ENCODE measurements at regions not wholly inside any gene's neighbourhood (a gene's known extent, or its start where the extent isn't known, plus 50 kb on each side); places are given as distances from the start of the nearest gene placed in this dataset.
"Not testable (repeated sequence)": the region's sequence is repeated elsewhere in the genome, so short reads cannot be mapped to it uniquely, and the experiment has no call there.

DNA sequence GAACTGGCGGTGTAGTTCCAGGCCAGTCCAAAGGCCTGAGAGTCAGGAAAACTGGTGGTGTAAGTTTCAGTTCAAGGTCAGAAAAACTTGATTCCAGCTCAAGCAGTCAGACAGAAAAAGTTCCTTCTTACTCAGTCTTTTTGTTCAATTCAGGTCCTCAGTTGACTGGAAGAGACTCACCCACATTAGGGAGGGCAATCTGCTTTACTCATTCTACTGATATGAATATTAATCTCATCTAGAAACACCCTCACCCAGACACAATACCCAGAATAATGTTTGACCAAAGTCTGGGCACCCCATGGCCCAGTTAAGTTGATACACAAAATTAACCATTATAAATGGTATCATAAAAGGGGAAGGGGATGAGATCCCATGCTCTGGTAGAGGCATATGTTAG is 50.1 kb upstream of the LTA4H start:
- DNase-seq (ENCODE audit: low read depth, low spot score), result no peak
- no peak overlapping the region for H3K27ac ChIP-seq

DNA sequence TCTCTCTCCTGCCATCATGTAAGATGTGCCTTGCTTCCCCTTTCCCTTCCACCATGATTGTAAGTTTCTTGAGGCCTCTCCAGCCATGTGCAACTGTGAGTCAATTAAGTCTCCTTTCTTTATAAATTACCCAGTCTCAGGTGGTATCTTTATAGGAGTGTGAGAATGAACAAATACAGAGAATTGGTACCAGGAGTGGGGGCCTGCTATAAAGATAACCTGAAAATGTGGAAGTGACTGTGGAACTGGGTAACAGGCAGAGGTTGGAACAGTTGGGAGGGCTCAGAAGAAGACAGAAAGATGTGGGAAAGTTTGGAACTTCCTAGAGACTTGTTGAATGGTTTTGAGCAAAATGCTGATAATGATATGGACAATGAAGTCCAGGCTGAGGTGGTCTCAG is 50.8 kb upstream of the LTA4H start:
- DNase-seq (ENCODE audit: low read depth, low spot score); H3K27ac ChIP-seq: not testable (repeated sequence)

DNA sequence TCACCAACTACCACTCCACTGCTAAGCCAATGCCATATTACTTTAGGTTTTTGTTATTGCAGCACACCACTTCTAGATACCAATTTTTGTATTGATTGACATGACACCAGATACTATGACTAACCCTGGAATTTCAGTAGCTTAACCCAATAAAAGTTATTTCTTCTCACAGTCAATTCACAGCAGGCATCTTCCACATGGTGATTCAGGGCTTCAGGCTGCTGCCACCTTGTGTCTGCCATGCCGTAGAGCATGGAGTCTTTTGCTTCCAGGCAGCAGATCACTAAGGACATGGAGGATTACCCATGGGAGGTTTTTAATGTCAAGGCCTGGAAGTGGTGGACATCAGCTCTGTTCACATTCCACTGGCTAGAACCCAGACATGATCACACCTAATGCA is 56.4 kb upstream of the LTA4H start:
- no peak for DNase-seq (ENCODE audit: low read depth, low spot score)

GRCh38 chr12:96093543-96094196 is 58.3 kb upstream of the LTA4H start:
- peak overlapping the region; percentile 64 for H3K27ac ChIP-seq
- no peak for DNase-seq (ENCODE audit: low read depth, low spot score)

More for the DNA sequence above, 56.4 kb upstream of the LTA4H start:
- H3K27ac ChIP-seq, result no peak overlapping the region

- DNase-seq (ENCODE audit: low read depth, low spot score), result peak; percentile 64
- peak overlapping the region; percentile 64 for H3K27ac ChIP-seq
Observed at GRCh38 chr12:96094201-96094600, 58.8 kb upstream of the LTA4H start.

DNA sequence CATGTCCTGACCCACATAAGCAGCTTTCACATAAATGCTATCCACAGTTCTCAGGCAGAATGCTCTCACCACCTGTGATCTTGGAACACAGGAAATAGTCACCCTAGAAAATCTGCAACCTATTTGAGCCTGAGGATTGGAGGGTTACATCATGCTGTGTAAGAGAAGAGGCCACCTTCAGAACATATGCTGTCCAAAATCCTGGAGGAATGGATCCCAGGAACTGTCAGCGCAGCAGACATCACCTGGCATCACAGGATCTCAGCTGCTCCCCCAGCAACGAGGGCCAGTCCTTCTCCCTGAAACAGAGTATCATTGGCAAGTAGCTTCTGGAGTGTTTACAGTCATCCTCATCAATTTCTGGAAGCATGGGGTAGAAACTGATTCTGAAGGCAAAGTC is 63.2 kb upstream of the LTA4H start:
- no peak overlapping the region for H3K27ac ChIP-seq
- DNase-seq (ENCODE audit: low read depth, low spot score), result no peak

- DNase-seq (ENCODE audit: low read depth, low spot score), result no peak
- H3K27ac ChIP-seq, result no peak overlapping the region
Observed at GRCh38 chr12:96099421-96099820, 64.0 kb upstream of the LTA4H start.

- H3K27ac ChIP-seq, result no peak overlapping the region
- DNase-seq (ENCODE audit: low read depth, low spot score), result no peak
Observed at GRCh38 chr12:96099986-96100385, 64.6 kb upstream of the LTA4H start.

- DNase-seq (ENCODE audit: low read depth, low spot score), result no peak
- no peak overlapping the region for H3K27ac ChIP-seq
Observed at GRCh38 chr12:96101806-96102205, 66.4 kb upstream of the LTA4H start.

- no peak overlapping the region for H3K27ac ChIP-seq
- DNase-seq (ENCODE audit: low read depth, low spot score), result no peak
Observed at GRCh38 chr12:96103067-96103644, 67.8 kb upstream of the LTA4H start.

- no peak overlapping the region for H3K27ac ChIP-seq
- no peak for DNase-seq (ENCODE audit: low read depth, low spot score)
Observed at GRCh38 chr12:96104566-96104965, 69.2 kb upstream of the LTA4H start.

- H3K27ac ChIP-seq, result no peak overlapping the region
- DNase-seq (ENCODE audit: low read depth, low spot score), result no peak
Observed at GRCh38 chr12:96106137-96106536, 70.8 kb upstream of the LTA4H start.

DNA sequence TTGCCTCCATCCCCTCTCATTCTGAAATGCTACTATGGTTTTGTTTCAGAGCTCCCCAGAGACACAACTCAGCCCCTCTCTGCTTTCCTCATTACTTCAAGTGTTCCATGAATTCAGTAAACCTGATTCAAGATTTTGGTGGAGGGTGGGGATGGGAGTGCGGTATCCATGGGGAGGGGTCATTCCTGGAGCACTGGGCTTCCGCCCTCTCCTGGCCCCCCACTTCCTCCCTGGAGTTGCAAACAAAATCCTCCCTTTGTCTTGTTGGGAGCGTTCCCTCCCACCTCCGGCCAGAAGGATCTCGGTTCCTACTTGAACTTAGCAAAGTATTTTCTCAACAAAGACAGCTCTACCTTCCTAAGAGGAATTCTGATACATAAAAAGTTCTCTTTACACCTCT is 71.8 kb upstream of the LTA4H start:
- H3K27ac ChIP-seq, result no peak overlapping the region
- DNase-seq (ENCODE audit: low read depth, low spot score), result no peak

DNA sequence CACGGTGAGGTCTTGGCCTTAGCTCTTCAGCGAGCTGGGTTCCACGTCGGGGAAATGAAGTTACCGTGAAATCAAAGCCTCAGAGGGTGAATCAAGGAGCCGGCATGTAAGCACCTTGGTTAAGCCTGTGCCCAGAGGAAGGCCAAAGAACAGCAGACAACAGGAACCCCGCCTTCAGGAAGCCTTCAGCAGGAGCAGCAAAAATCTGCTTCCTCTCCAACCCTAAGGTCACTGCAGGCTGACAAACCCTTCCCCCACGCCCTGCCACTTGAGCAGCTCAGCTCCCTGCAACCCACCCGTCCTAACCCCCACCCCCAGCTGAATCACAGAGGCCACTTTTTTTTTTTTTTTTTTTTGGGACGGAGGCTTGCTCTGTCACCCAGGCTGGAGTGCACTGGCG is 72.9 kb upstream of the LTA4H start:
- no peak overlapping the region for H3K27ac ChIP-seq
- no peak for DNase-seq (ENCODE audit: low read depth, low spot score)

- DNase-seq (ENCODE audit: low read depth, low spot score); H3K27ac ChIP-seq: not testable (repeated sequence)
Observed at GRCh38 chr12:96108941-96109340, 73.6 kb upstream of the LTA4H start.

- no peak for DNase-seq (ENCODE audit: low read depth, low spot score)
- no peak overlapping the region for H3K27ac ChIP-seq
Observed at GRCh38 chr12:96112733-96113132, 77.3 kb upstream of the LTA4H start.

DNA sequence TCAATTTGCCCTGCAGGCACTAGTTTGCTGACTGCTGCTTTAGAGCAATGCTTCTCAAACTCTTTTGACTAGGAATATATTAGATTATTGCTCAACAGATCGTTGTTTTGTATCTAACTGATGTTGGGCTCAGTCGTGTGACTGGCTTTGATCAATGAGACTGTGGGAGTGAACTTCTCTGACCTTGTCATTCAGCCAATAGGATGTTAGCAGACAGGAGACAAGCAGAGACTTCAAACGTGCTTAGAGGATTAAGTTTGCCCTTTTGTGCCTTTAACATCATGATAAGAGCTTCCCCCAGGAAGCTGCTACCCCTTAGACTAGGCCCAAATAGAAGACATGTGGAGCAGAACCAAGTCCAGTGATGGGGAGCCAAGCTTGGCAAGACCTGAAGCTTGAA is 76.7 kb upstream of the ELK3 start:
- H3K27ac ChIP-seq, result no peak overlapping the region
- DNase-seq (ENCODE audit: low read depth, low spot score), result no peak

DNA sequence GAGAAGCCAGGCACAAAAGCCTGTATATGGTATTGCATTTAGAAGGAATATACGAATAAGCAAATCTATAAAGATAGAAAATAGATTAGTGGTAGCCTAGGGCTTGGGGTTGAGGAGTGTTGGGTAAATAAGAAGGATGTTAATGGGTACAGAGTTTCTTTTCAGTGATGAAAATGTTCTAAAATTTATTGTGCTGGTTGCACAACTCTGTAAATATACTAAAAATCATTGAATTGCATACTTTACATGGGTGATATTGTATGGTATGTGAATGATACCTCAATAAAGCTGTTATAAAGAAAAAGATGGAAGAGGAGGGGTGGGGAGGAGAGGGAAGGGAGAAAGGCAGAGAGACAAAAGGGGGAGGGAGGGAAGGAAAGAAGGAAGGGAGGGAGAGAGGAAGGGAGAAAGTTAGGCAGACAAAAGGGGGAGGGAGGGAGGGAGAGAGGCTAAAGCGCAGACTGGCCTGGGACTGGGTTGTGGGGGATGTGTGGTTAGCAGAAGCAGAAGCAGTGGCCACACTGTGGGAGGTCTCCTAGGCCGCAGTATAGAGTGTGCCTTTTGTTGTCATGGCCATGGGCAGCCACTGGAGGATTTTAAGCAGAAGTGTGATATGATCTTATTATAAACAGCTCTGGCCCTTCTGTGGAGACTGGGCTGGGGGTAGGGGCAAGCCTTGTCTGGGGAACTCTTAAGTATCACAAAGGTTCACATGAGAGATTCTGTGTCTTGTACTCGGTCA is 73.6 kb upstream of the ELK3 start:
- DNase-seq (ENCODE audit: low read depth, low spot score), result no peak
- no peak overlapping the region for H3K27ac ChIP-seq

- DNase-seq (ENCODE audit: low read depth, low spot score), result no peak
- no peak overlapping the region for H3K27ac ChIP-seq
Observed at GRCh38 chr12:96121271-96121711, 72.9 kb upstream of the ELK3 start.

DNA sequence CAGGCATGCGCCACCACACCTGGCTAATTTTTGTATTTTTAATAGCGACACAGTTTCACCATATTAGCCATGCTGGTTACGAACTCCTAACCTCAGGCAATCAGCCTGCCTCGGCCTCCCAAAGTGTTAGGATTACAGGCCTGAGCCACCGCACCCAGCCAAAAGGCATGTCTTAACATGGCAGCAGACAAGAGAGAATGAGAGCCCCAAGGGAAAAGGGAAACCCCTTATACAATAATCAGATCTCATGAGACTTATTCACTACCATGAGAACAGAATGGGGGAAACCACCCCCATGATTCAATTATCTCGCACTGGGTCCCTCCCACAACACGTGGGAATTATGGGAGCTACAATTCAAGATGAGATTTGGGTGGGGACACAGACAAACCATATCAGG is 65.9 kb upstream of the ELK3 start:
- not testable (repeated sequence) for DNase-seq (ENCODE audit: low read depth, low spot score); H3K27ac ChIP-seq

GRCh38 chr12:96130396-96131059 is 63.6 kb upstream of the ELK3 start:
- H3K27ac ChIP-seq, result no peak overlapping the region
- no peak for DNase-seq (ENCODE audit: low read depth, low spot score)

Measured in epithelial cell of prostate (primary cell).